GM18502 (cell line): ENCODE measurements at regions not wholly inside any gene's neighbourhood (a gene's known extent, or its start where the extent isn't known, plus 50 kb on each side); places are given as distances from the start of the nearest gene placed in this dataset.

Experiments
- ATAC-seq: cut with Tn5 transposase; IDR thresholded peaks from one replicate; pipeline ENCODE4 v1.9.1; 2021; ENCODE audit warnings: mild to moderate bottlenecking; ENCODE audit not compliant: unreplicated experiment, poor library complexity

- no peak for ATAC-seq
Observed at GRCh38 chr13:77838271-77838670, 80.4 kb downstream of the EDNRB start.

- no peak for ATAC-seq
Observed at GRCh38 chr13:77836423-77836822, 82.2 kb downstream of the EDNRB start.

GRCh38 chr13:77833331-77833863 lies 85.2 kb downstream of the EDNRB start:
- ATAC-seq, result no peak

GRCh38 chr13:77832339-77833100 lies 86.1 kb downstream of the EDNRB start:
- ATAC-seq, result no peak

GRCh38 chr13:77831866-77832265 lies 86.8 kb downstream of the EDNRB start:
- ATAC-seq, result no peak

- no peak for ATAC-seq
Observed at GRCh38 chr13:77829963-77830362, 88.7 kb downstream of the EDNRB start.

GRCh38 chr13:77828799-77829198 lies 89.8 kb downstream of the EDNRB start:
- ATAC-seq, result no peak

GRCh38 chr13:77827332-77827731 lies 91.3 kb downstream of the EDNRB start:
- ATAC-seq, result no peak

DNA sequence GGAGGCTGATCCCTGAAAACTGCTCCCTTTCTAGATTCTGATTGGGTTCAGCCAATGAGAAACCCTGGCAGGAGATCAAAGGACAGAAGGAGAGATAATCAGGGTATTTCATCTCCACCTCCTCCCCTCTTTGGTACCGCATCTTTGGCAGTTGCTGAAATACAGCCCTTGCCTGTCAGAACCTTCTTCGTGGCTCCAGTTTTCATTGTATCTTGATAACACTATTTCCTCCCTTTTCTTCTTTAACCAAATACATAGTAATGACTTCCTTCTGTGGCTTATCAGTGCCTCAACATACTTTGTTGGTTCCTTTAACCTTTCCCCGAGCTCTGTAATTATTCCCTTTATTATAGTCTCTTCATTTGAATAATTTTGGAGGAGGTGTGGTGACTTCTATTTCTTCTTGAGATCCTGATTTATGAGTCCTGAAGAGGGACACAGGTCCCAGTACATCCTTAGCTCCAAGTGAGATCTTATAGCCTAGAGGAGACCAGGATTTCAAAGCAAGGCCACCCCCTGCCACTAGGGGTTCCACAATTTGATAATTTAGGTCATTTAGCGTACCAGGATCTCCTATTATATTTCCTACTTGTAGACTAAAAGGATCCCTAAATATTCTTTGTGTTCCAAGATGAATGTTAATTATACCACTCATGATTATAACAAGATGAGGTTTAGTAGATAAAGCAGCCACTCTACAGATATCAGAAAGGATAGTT lies 98.0 kb downstream of the EDNRB start:
- peak; percentile 49 for ATAC-seq

DNA sequence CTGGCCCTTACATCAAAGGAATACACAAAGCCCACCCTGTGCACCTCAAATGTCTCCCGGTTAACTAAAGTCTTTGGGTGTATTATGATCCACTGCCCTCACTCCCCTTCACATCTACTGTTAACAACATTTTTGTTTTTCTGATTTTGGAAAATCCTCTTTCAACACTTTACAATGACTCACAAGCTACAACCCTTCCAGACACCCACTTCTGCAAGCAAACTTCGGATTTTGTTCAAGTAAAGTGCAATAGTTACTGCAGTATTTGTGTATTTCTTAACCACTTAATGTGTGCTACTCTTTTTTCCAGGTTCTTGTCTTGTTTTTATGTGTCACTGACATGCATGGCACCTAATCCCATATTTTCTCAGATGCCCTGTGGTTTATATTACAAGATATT lies 101.1 kb downstream of the EDNRB start:
- ATAC-seq, result no peak

- no peak for ATAC-seq
Observed at GRCh38 chr13:77815330-77815729, 103.3 kb downstream of the EDNRB start.
